Ovary (tissue), 7 donors: ENCODE measurements at regions not wholly inside any gene's neighbourhood (a gene's known extent, or its start where the extent isn't known, plus 50 kb on each side); places are given as distances from the start of the nearest gene placed in this dataset.
"Not testable (repeated sequence)": the region's sequence is repeated elsewhere in the genome, so short reads cannot be mapped to it uniquely, and the experiment has no call there.

Experiments
- DNase-seq, 5 donors: peaks; one replicate each; pipeline ENCODE4 v3.0.0-alpha.2; 2019 to 2020
- H3K27ac ChIP-seq, 2 donors: fragments of 200-600 bp; one replicate each; pipeline versions ENCODE4 v1.5.1 to v1.8.0; 2019 to 2022
- H3K27me3 ChIP-seq: fragments of 200-600 bp; one replicate; pipeline ENCODE4 v1.8.0; 2022
- H3K36me3 ChIP-seq: fragments of 200-600 bp; sonication (generic); one replicate; pipeline ENCODE4 v1.5.1; 2019
- H3K4me1 ChIP-seq: one replicate; pipeline ENCODE4 v1.8.1; 2013; ENCODE audit warnings: mild to moderate bottlenecking, moderate library complexity; ENCODE audit not compliant: insufficient read depth
- H3K4me3 ChIP-seq: fragments of 200-600 bp; sonication (generic); one replicate; pipeline ENCODE4 v1.5.1; 2017
- H3K9me3 ChIP-seq, 2 donors: fragments of 200-600 bp in 1 of 2; sonication (generic) in 1 of 2; one replicate each; pipeline versions ENCODE4 v1.5.1 to v1.8.1; 2013 to 2019; ENCODE audit warnings: mild to moderate bottlenecking in 1 of 2, moderate library complexity in 1 of 2
- CTCF ChIP-seq, 3 donors: fragments of 450-650 bp in 2 of 3; fragments of 200-600 bp in 1 of 3; IDR thresholded peaks; one replicate each; pipeline versions ENCODE4 v1.5.1 to v1.8.0; 2016 to 2022; ENCODE audit warnings: antibody characterized with exemption in 3 of 3, mild to moderate bottlenecking in 1 of 3
- EP300 ChIP-seq: sonication (generic); formaldehyde crosslinking; IDR thresholded peaks from one replicate; pipeline ENCODE4 v1.6.1; 2017; ENCODE audit warnings: antibody characterized with exemption
- POLR2A ChIP-seq: fragments of 450-650 bp; IDR thresholded peaks from one replicate; pipeline ENCODE4 v1.6.1; 2017; ENCODE audit warnings: antibody characterized with exemption, mild to moderate bottlenecking, moderate library complexity
- WGBS, 3 donors: extraction: QIAGEN DNeasy Blood & Tissue Kit in 1 of 3; methylation state at CpG; one replicate each; pipeline versions ENCODE4 v1.1.5 to v1.1.7; 2013 to 2017; 5-methylcytosine and 5-hydroxymethylcytosine counted together
- intact Hi-C, 4 donors: fragments of 100-400 bp; cut with DNase I; formaldehyde crosslinking; loops; one replicate each; pipeline versions ENCODE4 v1.11.0 to v1.15.1; 2022 to 2023
- donor health status: DM: no; HTN: no; CAD: no; lungs with moderate emphysema.
- donor health status: DM: no; HTN: no; CAD: no.
- donor health status: Bipolar disorder and iron deficiency.
- donor health status: DM: no; HTN: no; CAD: no.
- donor health status: DM: yes; HTN: yes; CAD: no.

GRCh38 chr13:55652657-55653056, 1488.1 kb upstream of the PRR20A start:
- Histone ChIP-seq H3K27ac (no peak overlapping the region), H3K4me3 (no peak overlapping the region), H3K9me3 (no peaks in the 10 kb centered on the region), H3K27me3 (no peaks in the 10 kb centered on the region), H3K36me3 (no peaks in the 10 kb centered on the region), H3K4me1 (no peaks in the 10 kb centered on the region)
- WGBS, 3 donors, result 88 to 92% (median 90%) methylated on average over 5 of the region's 5 CpGs
- no peak for DNase-seq
- TF ChIP-seq POLR2A (no peak), CTCF (IDR thresholded peaks at IDR 0.05) (no peak)
- intact Hi-C loops, result no loop called here

- TF ChIP-seq EP300 (no peak), CTCF (IDR thresholded peaks at IDR 0.05) (no peak), POLR2A (no peak)
- no peak overlapping the region for H3K27ac ChIP-seq
- no peaks in the 10 kb centered on the region for H3K27me3 ChIP-seq
- 46 to 57% (median 51%) methylated on average over 3 of the region's 3 CpGs for WGBS, 3 donors
- H3K36me3 ChIP-seq, result no peaks in the 10 kb centered on the region
- H3K9me3 ChIP-seq, result no peaks in the 10 kb centered on the region
- H3K4me1 ChIP-seq, result no peaks in the 10 kb centered on the region
- no peak overlapping the region for H3K4me3 ChIP-seq
- intact Hi-C loops, result no loop called here
- DNase-seq, result no peak
These were observed 1487.2 kb upstream of the PRR20A start for GRCh38 chr13:55653497-55653896.

GRCh38 chr13:55654243-55654642, 1486.5 kb upstream of the PRR20A start:
- no peak for TF ChIP-seq CTCF (IDR thresholded peaks at IDR 0.05)
- no peak for TF ChIP-seq EP300
- TF ChIP-seq POLR2A, result no peak
- Histone ChIP-seq H3K27ac (no peak overlapping the region), H3K27me3 (no peaks in the 10 kb centered on the region), H3K36me3 (no peaks in the 10 kb centered on the region), H3K9me3 (no peaks in the 10 kb centered on the region), H3K4me3 (no peak overlapping the region), H3K4me1 (no peaks in the 10 kb centered on the region)
- intact Hi-C loops, result no loop called here
- DNase-seq, result no peak

GRCh38 chr13:55660264-55660663, 1480.5 kb upstream of the PRR20A start:
- intact Hi-C loops, H3K9me3 ChIP-seq, H3K36me3 ChIP-seq, H3K27ac ChIP-seq, H3K4me1 ChIP-seq, H3K27me3 ChIP-seq, H3K4me3 ChIP-seq, DNase-seq: not testable (repeated sequence)
- WGBS, 3 donors, result 47 to 91% (median 73%) methylated on average over 5 of the region's 5 CpGs

GRCh38 chr13:55660851-55661250, 1479.9 kb upstream of the PRR20A start:
- TF ChIP-seq EP300 (no peak), CTCF (IDR thresholded peaks at IDR 0.05) (no peak), POLR2A (no peak)
- Histone ChIP-seq H3K4me1 (no peaks in the 10 kb centered on the region), H3K4me3 (no peak overlapping the region), H3K36me3 (no peaks in the 10 kb centered on the region), H3K27ac (no peak overlapping the region), H3K27me3 (no peaks in the 10 kb centered on the region), H3K9me3 (no peaks in the 10 kb centered on the region)
- DNase-seq, result no peak
- intact Hi-C loops, result no loop called here
- 2 to 11% (median 8%) methylated on average over 1 of the region's 1 CpG for WGBS, 3 donors
